Chondrocyte (in vitro differentiated cells): ENCODE measurements at regions not wholly inside any gene's neighbourhood (a gene's known extent, or its start where the extent isn't known, plus 50 kb on each side); places are given as distances from the start of the nearest gene placed in this dataset.
A peak's percentile ranks its signal among the peaks of the same experiment; 100 is the strongest.
"Not testable (repeated sequence)": the region's sequence is repeated elsewhere in the genome, so short reads cannot be mapped to it uniquely, and the experiment has no call there.

Experiments
- DNase-seq: peaks from one replicate; pipeline ENCODE4 v3.0.0; 2021; ENCODE audit warnings: mixed read lengths, low spot score
- H3K27ac Mint-ChIP-seq: one replicate; pipeline ENCODE4 v1.8.0; 2021; ENCODE audit warnings: mild to moderate bottlenecking, moderate library complexity, mixed read lengths; ENCODE audit not compliant: unreplicated experiment
- H3K27me3 Mint-ChIP-seq: 2 replicates; pipeline ENCODE4 v1.8.0; 2021; ENCODE audit warnings: low read depth, mixed read lengths
- H3K36me3 Mint-ChIP-seq: 2 replicates; pipeline ENCODE4 v1.8.0; 2021; ENCODE audit warnings: low read depth, mixed read lengths
- H3K4me1 Mint-ChIP-seq: 2 replicates; pipeline ENCODE4 v1.8.0; 2021; ENCODE audit warnings: low read depth, mild to moderate bottlenecking, mixed read lengths
- H3K4me3 Mint-ChIP-seq: one replicate; pipeline ENCODE4 v1.8.0; 2021; ENCODE audit warnings: mild to moderate bottlenecking, moderate library complexity, mixed read lengths; ENCODE audit not compliant: unreplicated experiment
- H3K9me3 Mint-ChIP-seq: 2 replicates; pipeline ENCODE4 v1.8.0; 2021; ENCODE audit warnings: low read depth, mixed read lengths
- CTCF ChIP-seq: fragments of 200-600 bp; sonication (generic); IDR thresholded peaks from 2 replicates; pipeline ENCODE4 v1.5.0; 2021; ENCODE audit warnings: antibody characterized with exemption, mild to moderate bottlenecking, moderate library complexity

DNA sequence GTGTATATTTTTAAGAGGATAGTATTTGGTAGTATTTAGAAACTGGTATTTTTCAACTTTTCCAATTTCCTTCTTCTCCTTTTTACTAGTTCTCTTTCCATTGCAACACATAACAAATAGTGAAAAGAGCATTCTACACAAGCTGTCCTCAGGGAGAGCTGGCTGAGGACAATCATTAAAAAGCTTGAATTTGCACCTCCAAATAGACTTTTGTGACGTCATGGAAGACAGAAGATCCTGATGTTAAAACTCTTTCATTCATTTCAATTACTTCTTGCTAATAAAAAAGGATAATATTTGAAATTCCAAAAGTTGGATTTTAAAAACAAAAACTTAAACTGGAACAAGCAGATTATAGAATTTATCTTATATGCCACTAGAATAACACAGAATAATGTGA, 1356.3 kb downstream of the RPIA start:
- peaks cover 15% of the 10 kb centered on the region for H3K9me3 Mint-ChIP-seq
- not testable (repeated sequence) for DNase-seq, H3K4me3 Mint-ChIP-seq, H3K27me3 Mint-ChIP-seq, H3K36me3 Mint-ChIP-seq, H3K27ac Mint-ChIP-seq, H3K4me1 Mint-ChIP-seq

- not testable (repeated sequence) for H3K36me3 Mint-ChIP-seq, H3K4me1 Mint-ChIP-seq, H3K27ac Mint-ChIP-seq, DNase-seq, H3K4me3 Mint-ChIP-seq, H3K27me3 Mint-ChIP-seq
- H3K9me3 Mint-ChIP-seq = peaks cover 11% of the 10 kb centered on the region
These were observed 1360.7 kb downstream of the RPIA start for GRCh38 chr2:90052113-90052631.

DNA sequence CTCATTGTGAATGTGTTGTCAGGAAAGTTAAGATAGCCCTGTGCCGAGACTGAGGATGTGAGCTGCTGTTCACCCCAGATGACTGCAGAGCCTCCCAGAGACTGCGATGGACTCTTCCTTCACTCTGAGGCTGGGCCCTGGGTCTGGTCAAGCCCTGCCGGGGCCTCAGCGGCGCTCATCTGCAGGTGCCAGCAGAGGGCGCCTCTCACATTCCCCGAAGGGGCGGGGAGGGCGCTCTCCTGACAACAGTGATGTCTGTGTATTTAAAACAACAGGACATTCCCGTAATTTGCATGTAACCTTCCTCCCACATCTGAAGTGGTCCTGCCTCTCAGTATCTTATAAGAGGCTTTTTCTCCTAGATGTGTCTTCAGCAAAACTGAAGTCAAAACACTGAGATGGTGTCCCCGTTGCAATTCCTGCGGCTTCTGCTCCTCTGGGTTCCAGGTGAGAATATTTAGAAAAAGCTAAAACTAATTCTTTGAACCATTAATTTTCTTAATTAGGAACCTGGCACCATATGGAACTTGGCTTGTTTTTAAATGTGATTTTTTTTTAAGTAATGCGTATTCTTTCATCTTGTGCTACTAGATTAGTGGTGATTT, 1377.9 kb downstream of the RPIA start:
- H3K27ac Mint-ChIP-seq = no peak overlapping the region
- no peak overlapping the region for H3K4me3 Mint-ChIP-seq
- H3K9me3 Mint-ChIP-seq = peaks cover 26% of the 10 kb centered on the region
- DNase-seq = no peak
- no peaks in the 10 kb centered on the region for H3K4me1 Mint-ChIP-seq
- H3K27me3 Mint-ChIP-seq = no peaks in the 10 kb centered on the region
- H3K36me3 Mint-ChIP-seq = no peaks in the 10 kb centered on the region
- TF ChIP-seq CTCF = peak; percentile 42

DNA sequence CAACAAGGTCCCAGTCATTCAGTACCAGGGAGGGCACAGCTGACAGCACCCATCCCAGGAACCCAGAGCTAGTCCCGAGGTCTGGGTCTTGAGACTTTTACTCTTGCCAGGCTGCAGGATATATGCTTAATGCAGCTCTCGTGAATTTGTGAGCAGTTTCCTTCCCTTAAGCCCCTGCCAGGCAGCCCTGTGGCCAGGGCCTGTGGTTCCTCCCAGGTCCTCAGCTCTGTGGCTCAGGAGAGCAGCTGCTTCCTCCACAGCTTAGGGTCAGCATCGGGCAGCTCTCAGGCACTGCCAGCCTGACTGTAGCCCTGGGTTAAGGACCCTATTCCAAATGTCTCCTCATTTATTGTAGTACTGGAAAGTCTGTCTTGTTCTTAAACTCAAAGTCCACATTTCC, 1384.8 kb downstream of the RPIA start:
- peaks cover 19% of the 10 kb centered on the region for H3K9me3 Mint-ChIP-seq
- H3K27ac Mint-ChIP-seq = no peak overlapping the region
- H3K4me1 Mint-ChIP-seq = no peaks in the 10 kb centered on the region
- H3K4me3 Mint-ChIP-seq = no peak overlapping the region
- no peaks in the 10 kb centered on the region for H3K36me3 Mint-ChIP-seq
- no peak for TF ChIP-seq CTCF
- H3K27me3 Mint-ChIP-seq = no peaks in the 10 kb centered on the region
- no peak for DNase-seq

- peaks cover 20% of the 10 kb centered on the region for H3K9me3 Mint-ChIP-seq
These were observed 1386.5 kb downstream of the RPIA start for GRCh38 chr2:90077948-90078347.

DNA sequence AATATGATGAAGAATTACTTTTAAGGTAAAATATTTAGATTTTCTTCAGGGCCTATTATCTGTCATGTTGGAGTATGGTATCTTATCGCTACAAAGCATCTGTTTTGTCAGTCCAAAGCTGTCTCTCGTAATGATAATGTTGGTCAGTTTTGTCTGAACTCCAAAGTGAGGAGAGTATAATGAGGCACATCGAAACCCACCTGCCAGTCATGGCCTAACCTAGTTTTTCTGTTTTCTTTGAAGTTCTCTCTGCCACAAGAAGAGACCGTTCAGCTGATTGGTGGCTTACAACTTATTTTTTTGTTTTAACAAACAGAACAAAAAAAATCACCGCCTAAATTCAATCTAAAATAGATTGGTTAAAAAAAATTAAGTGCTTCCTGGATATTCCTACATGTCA, 1387.9 kb downstream of the RPIA start:
- TF ChIP-seq CTCF = no peak
- Mint-ChIP-seq H3K9me3 (peaks cover 18% of the 10 kb centered on the region), H3K36me3 (no peaks in the 10 kb centered on the region), H3K4me3 (no peak overlapping the region), H3K27ac (no peak overlapping the region), H3K4me1 (no peaks in the 10 kb centered on the region), H3K27me3 (no peaks in the 10 kb centered on the region)
- no peak for DNase-seq

More at GRCh38 chr2:90077948-90078347, 1386.5 kb downstream of the RPIA start:
- DNase-seq = no peak
- no peak overlapping the region for H3K27ac Mint-ChIP-seq
- H3K36me3 Mint-ChIP-seq = no peaks in the 10 kb centered on the region
- no peak for TF ChIP-seq CTCF
- no peaks in the 10 kb centered on the region for H3K27me3 Mint-ChIP-seq
- H3K4me1 Mint-ChIP-seq = no peaks in the 10 kb centered on the region
- no peak overlapping the region for H3K4me3 Mint-ChIP-seq

- not testable (repeated sequence) for H3K9me3 Mint-ChIP-seq, H3K36me3 Mint-ChIP-seq, H3K4me1 Mint-ChIP-seq, H3K4me3 Mint-ChIP-seq, DNase-seq, H3K27me3 Mint-ChIP-seq, H3K27ac Mint-ChIP-seq
These were observed 1396.3 kb downstream of the RPIA start for GRCh38 chr2:90087792-90088191.

GRCh38 chr2:90093571-90094270, 1402.2 kb downstream of the RPIA start:
- H3K9me3 Mint-ChIP-seq, H3K36me3 Mint-ChIP-seq, H3K27ac Mint-ChIP-seq, H3K4me3 Mint-ChIP-seq, DNase-seq, H3K4me1 Mint-ChIP-seq, H3K27me3 Mint-ChIP-seq: not testable (repeated sequence)

GRCh38 chr2:90097617-90098016, 1406.1 kb downstream of the RPIA start:
- H3K4me1 Mint-ChIP-seq, H3K4me3 Mint-ChIP-seq, H3K9me3 Mint-ChIP-seq, H3K27ac Mint-ChIP-seq, H3K27me3 Mint-ChIP-seq, H3K36me3 Mint-ChIP-seq, DNase-seq: not testable (repeated sequence)
